H9 (cell line): ENCODE measurements at regions not wholly inside any gene's neighbourhood (a gene's known extent, or its start where the extent isn't known, plus 50 kb on each side); places are given as distances from the start of the nearest gene placed in this dataset.

Experiments used
- DNase-seq: peaks from one replicate; pipeline ENCODE4 v3.0.0-alpha.2; 2017
- H2AFZ ChIP-seq: one replicate; pipeline ENCODE4 v1.6.1; 2013; ENCODE audit warnings: mild to moderate bottlenecking, low read length, control low read depth, moderate library complexity
- H2AK5ac ChIP-seq: 2 replicates; pipeline ENCODE4 v1.6.1; 2013; ENCODE audit warnings: low read length, control low read depth, mixed read lengths; ENCODE audit not compliant: insufficient read length
- H2BK120ac ChIP-seq: one replicate; pipeline ENCODE4 v1.6.1; 2013; ENCODE audit warnings: low read depth, mild to moderate bottlenecking, low read length, control low read depth, inconsistent platforms; ENCODE audit not compliant: poor library complexity, severe bottlenecking
- H2BK12ac ChIP-seq: 2 replicates; pipeline ENCODE4 v1.6.1; 2013; ENCODE audit warnings: low read length, control low read depth, mixed read lengths, low read depth; ENCODE audit not compliant: insufficient read length
- H2BK15ac ChIP-seq: 2 replicates; pipeline ENCODE4 v1.6.1; 2013; ENCODE audit warnings: low read depth, low read length, control low read depth
- H2BK20ac ChIP-seq: one replicate; pipeline ENCODE4 v1.6.1; 2013; ENCODE audit warnings: low read depth, mild to moderate bottlenecking, low read length, control low read depth, inconsistent platforms; ENCODE audit not compliant: poor library complexity, severe bottlenecking
- H2BK5ac ChIP-seq: 2 replicates; pipeline ENCODE4 v1.6.1; 2013; ENCODE audit warnings: low read length, control low read depth, mixed read lengths; ENCODE audit not compliant: insufficient read length
- H3K14ac ChIP-seq: 2 replicates; pipeline ENCODE4 v1.6.1; 2013; ENCODE audit warnings: low read length, control low read depth; ENCODE audit not compliant: insufficient read depth
- H3K18ac ChIP-seq: 2 replicates; pipeline ENCODE4 v1.6.1; 2013; ENCODE audit warnings: low read depth, mild to moderate bottlenecking, mixed read lengths, low read length, control low read depth; ENCODE audit not compliant: insufficient read length
- H3K23ac ChIP-seq: 2 replicates; pipeline ENCODE4 v1.6.1; 2013; ENCODE audit warnings: low read length, control low read depth, mixed read lengths, low read depth; ENCODE audit not compliant: insufficient read length
- H3K23me2 ChIP-seq: 2 replicates; pipeline ENCODE4 v1.6.1; 2013; ENCODE audit warnings: low read depth, mild to moderate bottlenecking, mixed read lengths, low read length, control low read depth; ENCODE audit not compliant: insufficient read length, poor library complexity, severe bottlenecking
- H3K27ac ChIP-seq: 2 replicates; pipeline ENCODE4 v1.5.1; 2013; ENCODE audit warnings: low read length, control low read depth, mixed read lengths, low read depth; ENCODE audit not compliant: insufficient read length
- H3K27me3 ChIP-seq: 2 replicates; pipeline ENCODE4 v1.6.1; 2013; ENCODE audit warnings: low read length, control low read depth, inconsistent platforms; ENCODE audit not compliant: insufficient read depth
- H3K4ac ChIP-seq: 2 replicates; pipeline ENCODE4 v1.6.1; 2013; ENCODE audit warnings: low read depth, mild to moderate bottlenecking, control low read depth, inconsistent platforms, low read length, moderate library complexity
- H3K4me1 ChIP-seq: 2 replicates; pipeline ENCODE4 v1.6.1; 2013; ENCODE audit warnings: low read length, control low read depth, inconsistent platforms; ENCODE audit not compliant: insufficient read depth
- H3K4me2 ChIP-seq: 2 replicates; pipeline ENCODE4 v1.6.1; 2013; ENCODE audit warnings: low read length, control low read depth, mixed read lengths; ENCODE audit not compliant: insufficient read length, insufficient read depth
- H3K56ac ChIP-seq: 2 replicates; pipeline ENCODE4 v1.6.1; 2013; ENCODE audit warnings: low read depth, mild to moderate bottlenecking, mixed read lengths, low read length, control low read depth; ENCODE audit not compliant: insufficient read length
- H3K79me1 ChIP-seq: 2 replicates; pipeline ENCODE4 v1.6.1; 2013; ENCODE audit warnings: low read depth, mild to moderate bottlenecking, moderate library complexity, low read length, control low read depth, inconsistent platforms; ENCODE audit not compliant: insufficient read depth, poor library complexity, severe bottlenecking
- H3K79me2 ChIP-seq: 2 replicates; pipeline ENCODE4 v1.6.1; 2013; ENCODE audit warnings: low read length, control low read depth, inconsistent platforms; ENCODE audit not compliant: insufficient read depth
- H3K9ac ChIP-seq: 2 replicates; pipeline ENCODE4 v1.6.1; 2013; ENCODE audit warnings: low read length, control low read depth, mixed read lengths; ENCODE audit not compliant: insufficient read length; ENCODE audit errors: extremely low read depth
- H3K9me3 ChIP-seq: one replicate; pipeline ENCODE4 v1.6.1; 2013; ENCODE audit warnings: low read depth, low read length, inconsistent platforms; ENCODE audit not compliant: control insufficient read depth
- H3T11ph ChIP-seq: one replicate; pipeline ENCODE4 v1.6.1; 2013; ENCODE audit warnings: mild to moderate bottlenecking, low read length, control low read depth, inconsistent platforms
- H4K20me1 ChIP-seq: one replicate; pipeline ENCODE4 v1.6.1; 2013; ENCODE audit not compliant: control insufficient read depth, insufficient read length, insufficient read depth
- H4K5ac ChIP-seq: 2 replicates; pipeline ENCODE4 v1.6.1; 2013; ENCODE audit warnings: low read depth, mild to moderate bottlenecking, mixed read lengths, low read length, control low read depth; ENCODE audit not compliant: insufficient read length
- H4K8ac ChIP-seq: replicated peaks from 2 replicates; pipeline ENCODE4 v1.6.1; 2013; ENCODE audit warnings: low read length, control low read depth, mixed read lengths, low read depth; ENCODE audit not compliant: insufficient read length
- H4K91ac ChIP-seq: 2 replicates; pipeline ENCODE4 v1.6.1; 2013; ENCODE audit warnings: low read depth, mild to moderate bottlenecking, moderate library complexity, mixed read lengths, low read length, control low read depth; ENCODE audit not compliant: insufficient read length
- H3K27ac Mint-ChIP-seq, 3 experiments: 2 replicates in 2 of 3; 3 replicates in 1 of 3; pipeline ENCODE4 v1.8.0; 2020 to 2021; ENCODE audit warnings: mixed read lengths in 3 of 3, mild to moderate bottlenecking in 1 of 3, moderate library complexity in 1 of 3
- H3K27me3 Mint-ChIP-seq: 2 replicates; pipeline ENCODE4 v1.8.0; 2021; ENCODE audit warnings: low read depth, mild to moderate bottlenecking, moderate library complexity, mixed read lengths
- H3K36me3 Mint-ChIP-seq, 3 experiments: 2 replicates in 2 of 3; 3 replicates in 1 of 3; pipeline ENCODE4 v1.8.0; 2020 to 2021; ENCODE audit warnings: low read depth in 3 of 3, mixed read lengths in 3 of 3; ENCODE audit not compliant: insufficient read depth in 1 of 3
- H3K4me1 Mint-ChIP-seq, 2 experiments: 2 replicates each; pipeline ENCODE4 v1.8.0; 2020; ENCODE audit warnings: mixed read lengths in 2 of 2
- H3K4me3 Mint-ChIP-seq, 2 experiments: 2 replicates in 1 of 2; 3 replicates in 1 of 2; pipeline ENCODE4 v1.8.0; 2020 to 2021; ENCODE audit warnings: mild to moderate bottlenecking in 2 of 2, mixed read lengths in 2 of 2, moderate library complexity in 1 of 2
- H3K9me3 Mint-ChIP-seq, 2 experiments: 2 replicates in 1 of 2; 3 replicates in 1 of 2; pipeline ENCODE4 v1.8.0; 2020; ENCODE audit warnings: mild to moderate bottlenecking in 2 of 2, mixed read lengths in 2 of 2, moderate library complexity in 1 of 2
- CTCF ChIP-seq: fragments of 200-600 bp; sonication (generic); conservative IDR thresholded peaks from 3 replicates; pipeline ENCODE4 v1.8.0; 2021; ENCODE audit warnings: antibody characterized with exemption, mild to moderate bottlenecking
- WGBS: extraction: QIAGEN DNeasy Blood & Tissue Kit; methylation state at CpG from one replicate; pipeline ENCODE4 v1.1.7; 2013; ENCODE audit warnings: missing lambda C conversion rate, low lambda C conversion rate, mixed read lengths; ENCODE audit not compliant: insufficient read length; ENCODE audit errors: extremely low coverage; 5-methylcytosine and 5-hydroxymethylcytosine counted together

GRCh38 chr5:61604076-61605025 lies 272.3 kb downstream of the ZSWIM6 start:
- no peak for DNase-seq
- Histone ChIP-seq H2BK15ac (no peak overlapping the region), H2BK20ac (no peak overlapping the region), H2AFZ (no peak overlapping the region), H3K27me3 (no peaks in the 10 kb centered on the region), H3K9me3 (no peaks in the 10 kb centered on the region), H4K20me1 (no peaks in the 10 kb centered on the region), H3K4me1 (no peaks in the 10 kb centered on the region; the same call in 1 of the 2 replicates), H2AK5ac (no peak overlapping the region), H3K56ac (no peak overlapping the region), H3K27ac (no peak overlapping the region), H3T11ph (no peak overlapping the region), H3K9ac (no peak overlapping the region), H2BK5ac (no peak overlapping the region), H4K8ac (no peak overlapping the region), H4K5ac (no peak overlapping the region), H3K23ac (no peak overlapping the region), H3K23me2 (no peaks in the 10 kb centered on the region), H2BK12ac (no peak overlapping the region), H3K4ac (no peak overlapping the region), H3K4me2 (no peak overlapping the region), H4K91ac (no peak overlapping the region), H3K79me2 (no peaks in the 10 kb centered on the region), H3K79me1 (no peaks in the 10 kb centered on the region), H2BK120ac (no peak overlapping the region), H3K14ac (no peak overlapping the region), H3K18ac (no peak overlapping the region)
- Mint-ChIP-seq H3K4me3 (no peak overlapping the region), H3K9me3 (no peaks in the 10 kb centered on the region), H3K27ac (no peak overlapping the region), H3K27me3 (no peaks in the 10 kb centered on the region), H3K4me1 (peaks cover 19 to 32% of the 10 kb centered on the region in 2 experiments), H3K36me3 (no peaks in the 10 kb centered on the region)
- no CpG with 5 or more reads among the region's 8 CpGs for WGBS
- TF ChIP-seq CTCF, result no peak
